Stimulated activated CD4-positive, alpha-beta T cell treated with anti-CD3 and anti-CD28 coated beads, Interleukin-4, amount 100 ng/mL, for 24 hours (primary cell): ENCODE measurements at regions not wholly inside any gene's neighbourhood (a gene's known extent, or its start where the extent isn't known, plus 50 kb on each side); places are given as distances from the start of the nearest gene placed in this dataset.
"Not testable (repeated sequence)": the region's sequence is repeated elsewhere in the genome, so short reads cannot be mapped to it uniquely, and the experiment has no call there.

Experiments
- DNase-seq: peaks from one replicate; pipeline ENCODE4 v3.0.0-alpha.2; 2020

- DNase-seq, result no peak
Observed at GRCh38 chr12:61137677-61138414, 1122.4 kb upstream of the USP15 start.

- no peak for DNase-seq
Observed at GRCh38 chr12:61138415-61138759, 1121.8 kb upstream of the USP15 start.

- no peak for DNase-seq
Observed at GRCh38 chr12:61161961-61162360, 1098.2 kb upstream of the USP15 start.

- no peak for DNase-seq
Observed at GRCh38 chr12:61188801-61189595, 1071.2 kb upstream of the USP15 start.

- no peak for DNase-seq
Observed at GRCh38 chr12:61213646-61214045, 1046.6 kb upstream of the USP15 start.

GRCh38 chr12:61220337-61220736 is 1039.9 kb upstream of the USP15 start:
- no peak for DNase-seq

GRCh38 chr12:61232040-61232439 is 1028.2 kb upstream of the USP15 start:
- DNase-seq, result no peak

GRCh38 chr12:61250303-61250702 is 1009.9 kb upstream of the USP15 start:
- no peak for DNase-seq

- DNase-seq, result no peak
Observed at GRCh38 chr12:61251076-61251475, 1009.1 kb upstream of the USP15 start.

GRCh38 chr12:61254225-61254624 is 1006.0 kb upstream of the USP15 start:
- no peak for DNase-seq

- DNase-seq, result not testable (repeated sequence)
Observed at GRCh38 chr12:61264294-61264693, 995.9 kb upstream of the USP15 start.

- no peak for DNase-seq
Observed at GRCh38 chr12:61267474-61267873, 992.7 kb upstream of the USP15 start.

- DNase-seq, result no peak
Observed at GRCh38 chr12:61272441-61272840, 987.8 kb upstream of the USP15 start.

- no peak for DNase-seq
Observed at GRCh38 chr12:61282790-61283575, 977.2 kb upstream of the USP15 start.

GRCh38 chr12:61290473-61290872 is 969.7 kb upstream of the USP15 start:
- no peak for DNase-seq

GRCh38 chr12:61291647-61292046 is 968.6 kb upstream of the USP15 start:
- no peak for DNase-seq

- DNase-seq, result not testable (repeated sequence)
Observed at GRCh38 chr12:61294011-61294410, 966.2 kb upstream of the USP15 start.

- no peak for DNase-seq
Observed at GRCh38 chr12:61301817-61302216, 958.4 kb upstream of the USP15 start.

GRCh38 chr12:61302282-61302681 is 957.9 kb upstream of the USP15 start:
- DNase-seq, result no peak

GRCh38 chr12:61308220-61308619 is 952.0 kb upstream of the USP15 start:
- no peak for DNase-seq

GRCh38 chr12:61311413-61311812 is 948.8 kb upstream of the USP15 start:
- no peak for DNase-seq

- no peak for DNase-seq
Observed at GRCh38 chr12:61348871-61349270, 911.3 kb upstream of the USP15 start.

GRCh38 chr12:61355105-61355504 is 905.1 kb upstream of the USP15 start:
- DNase-seq, result no peak

GRCh38 chr12:61356485-61356884 is 903.7 kb upstream of the USP15 start:
- no peak for DNase-seq
